ENCODE measurements at regions not wholly inside any gene's neighbourhood (a gene's known extent, or its start where the extent isn't known, plus 50 kb on each side); places are given as distances from the start of the nearest gene placed in this dataset.

GRCh38 chr13:57507752-57508463, 123.6 kb upstream of the PCDH17 start:
- Mint-ChIP-seq H3K4me3 (no peak overlapping the region), H3K36me3 (no peaks in the 10 kb centered on the region), H3K27me3 (ENCODE audit: low read depth) (no peaks in the 10 kb centered on the region), H3K27ac (no peak overlapping the region), H3K4me1 (no peaks in the 10 kb centered on the region), H3K9me3 (no peaks in the 10 kb centered on the region)
- no peak for DNase-seq (ENCODE audit: low spot score in 2 of 2, unreplicated experiment in 2 of 2)
- TF ChIP-seq CTCF (IDR thresholded peaks at IDR 0.05; ENCODE audit: unreplicated experiment), result no peak

- Mint-ChIP-seq H3K27ac (no peak overlapping the region), H3K4me3 (no peak overlapping the region), H3K9me3 (no peaks in the 10 kb centered on the region), H3K4me1 (no peaks in the 10 kb centered on the region), H3K36me3 (no peaks in the 10 kb centered on the region), H3K27me3 (ENCODE audit: low read depth) (no peaks in the 10 kb centered on the region)
- TF ChIP-seq CTCF (IDR thresholded peaks at IDR 0.05; ENCODE audit: unreplicated experiment), result no peak
- no peak for DNase-seq (ENCODE audit: low spot score in 2 of 2, unreplicated experiment in 2 of 2)
Observed at GRCh38 chr13:57511603-57512002, 119.9 kb upstream of the PCDH17 start.

- Mint-ChIP-seq H3K4me1 (no peaks in the 10 kb centered on the region), H3K36me3 (no peaks in the 10 kb centered on the region), H3K9me3 (peaks cover 33% of the 10 kb centered on the region), H3K27ac (no peak overlapping the region), H3K27me3 (ENCODE audit: low read depth) (no peaks in the 10 kb centered on the region), H3K4me3 (no peak overlapping the region)
- DNase-seq (ENCODE audit: low spot score in 2 of 2, unreplicated experiment in 2 of 2), result no peak
- TF ChIP-seq CTCF (IDR thresholded peaks at IDR 0.05; ENCODE audit: unreplicated experiment), result no peak
Observed at GRCh38 chr13:57527114-57527735, 104.3 kb upstream of the PCDH17 start.

- Mint-ChIP-seq H3K4me3 (no peak overlapping the region), H3K9me3 (peaks cover 46% of the 10 kb centered on the region), H3K27ac (no peak overlapping the region), H3K36me3 (no peaks in the 10 kb centered on the region), H3K4me1 (peaks cover 1% of the 10 kb centered on the region), H3K27me3 (ENCODE audit: low read depth) (no peaks in the 10 kb centered on the region)
- no peak for DNase-seq (ENCODE audit: low spot score in 2 of 2, unreplicated experiment in 2 of 2)
- TF ChIP-seq CTCF (IDR thresholded peaks at IDR 0.05; ENCODE audit: unreplicated experiment), result no peak
Observed at GRCh38 chr13:57531256-57531655, 100.3 kb upstream of the PCDH17 start.

- TF ChIP-seq CTCF (IDR thresholded peaks at IDR 0.05; ENCODE audit: unreplicated experiment), result no peak
- H3K9me3 Mint-ChIP-seq, result no peaks in the 10 kb centered on the region
- no peak for DNase-seq (ENCODE audit: low spot score in 2 of 2, unreplicated experiment in 2 of 2)
- H3K27ac Mint-ChIP-seq, result no peak overlapping the region
- no peaks in the 10 kb centered on the region for H3K36me3 Mint-ChIP-seq
- H3K4me3 Mint-ChIP-seq, result no peak overlapping the region
- H3K27me3 Mint-ChIP-seq (ENCODE audit: low read depth), result no peaks in the 10 kb centered on the region
- H3K4me1 Mint-ChIP-seq, result no peaks in the 10 kb centered on the region
Observed at GRCh38 chr13:57546942-57547341, 84.6 kb upstream of the PCDH17 start.

All from mesothelial cell of epicardium (in vitro differentiated cells).